Ureter (tissue), 1 donor: ENCODE measurements at regions not wholly inside any gene's neighbourhood (a gene's known extent, or its start where the extent isn't known, plus 50 kb on each side); places are given as distances from the start of the nearest gene placed in this dataset.

Experiments
- DNase-seq: peaks from one replicate; pipeline ENCODE4 v3.0.0-alpha.2; 2020; ENCODE audit warnings: low spot score
- donor health status: DM: yes; HTN: yes; CAD: no.

- no peak for DNase-seq
Measured at GRCh38 chr17:59451706-59452105, 113.7 kb upstream of the DHX40 start.

GRCh38 chr17:59454633-59455105, 110.7 kb upstream of the DHX40 start:
- DNase-seq, result no peak

- no peak for DNase-seq
Measured at GRCh38 chr17:59456428-59456827, 109.0 kb upstream of the DHX40 start.

GRCh38 chr17:59456923-59457615, 108.3 kb upstream of the DHX40 start:
- no peak for DNase-seq

- DNase-seq, result no peak
Measured at GRCh38 chr17:59462385-59462784, 103.0 kb upstream of the DHX40 start.

- DNase-seq, result no peak
Measured at GRCh38 chr17:59464246-59464645, 101.2 kb upstream of the DHX40 start.

- DNase-seq, result no peak
Measured at GRCh38 chr17:59465949-59466307, 99.5 kb upstream of the DHX40 start.

- DNase-seq, result no peak
Measured at GRCh38 chr17:59466946-59467801, 98.2 kb upstream of the DHX40 start.

GRCh38 chr17:59469786-59470485, 95.5 kb upstream of the DHX40 start:
- DNase-seq, result no peak

GRCh38 chr17:59470624-59471297, 94.6 kb upstream of the DHX40 start:
- DNase-seq, result no peak

GRCh38 chr17:59476413-59476812, 89.0 kb upstream of the DHX40 start:
- DNase-seq, result no peak

GRCh38 chr17:59479141-59479540, 86.3 kb upstream of the DHX40 start:
- no peak for DNase-seq

GRCh38 chr17:59483860-59484259, 81.5 kb upstream of the DHX40 start:
- no peak for DNase-seq

- no peak for DNase-seq
Measured at GRCh38 chr17:59485015-59485414, 80.4 kb upstream of the DHX40 start.

- DNase-seq, result no peak
Measured at GRCh38 chr17:59485946-59486345, 79.5 kb upstream of the DHX40 start.

- no peak for DNase-seq
Measured at GRCh38 chr17:59487161-59487873, 78.1 kb upstream of the DHX40 start.

- peak; percentile 5 for DNase-seq
Measured at GRCh38 chr17:59488805-59489204, 76.6 kb upstream of the DHX40 start.

- DNase-seq, result peak; percentile 1
Measured at GRCh38 chr17:59490216-59490615, 75.2 kb upstream of the DHX40 start.

- peak; percentile 29 for DNase-seq
Measured at GRCh38 chr17:59491353-59492090, 73.9 kb upstream of the DHX40 start.

GRCh38 chr17:59492091-59492451, 73.3 kb upstream of the DHX40 start:
- DNase-seq, result peak; percentile 36

- peak; percentile 8 for DNase-seq
Measured at GRCh38 chr17:59493867-59494266, 71.5 kb upstream of the DHX40 start.
